ENCODE measurements at regions not wholly inside any gene's neighbourhood (a gene's known extent, or its start where the extent isn't known, plus 50 kb on each side); places are given as distances from the start of the nearest gene placed in this dataset.

- Histone ChIP-seq H3K27ac (no peak overlapping the region), H3K4me3 (no peak overlapping the region), H3K36me3 (no peaks in the 10 kb centered on the region), H3K4me1 (no peaks in the 10 kb centered on the region), H3K27me3 (replicated peaks in 1 of 7) (no peaks in the 10 kb centered on the region), H3K9me3 (peaks cover 0 to 10% (median 0%) of the 10 kb centered on the region in 8 donors)
- 78 to 96% (median 87%) methylated on average over 4 of the region's 4 CpGs for WGBS, 5 donors
- DNase-seq, result no peak
- intact Hi-C loops (cut with DNase I; ENCODE audit: low total_unique reads), result no loop called here
- TF ChIP-seq CTCF (IDR thresholded peaks at IDR 0.05 in 8 of 11, conservative IDR thresholded peaks at IDR 0.05 in 3 of 11) (no peak), POLR2AphosphoS5 (IDR thresholded peaks at IDR 0.05) (no peak), POLR2A (IDR thresholded peaks at IDR 0.05) (no peak)
Measured at GRCh38 chr2:126187668-126188067, 468.3 kb upstream of the GYPC start.

GRCh38 chr2:126189527-126189926, 466.4 kb upstream of the GYPC start:
- DNase-seq, result no peak
- H3K4me3 ChIP-seq, result no peak overlapping the region
- no peaks in the 10 kb centered on the region for H3K36me3 ChIP-seq
- intact Hi-C loops (cut with DNase I; ENCODE audit: low total_unique reads), result no loop called here
- 81 to 90% (median 83%) methylated on average over 4 of the region's 4 CpGs for WGBS, 5 donors
- H3K27me3 ChIP-seq (replicated peaks in 1 of 7), result no peaks in the 10 kb centered on the region
- TF ChIP-seq POLR2AphosphoS5 (IDR thresholded peaks at IDR 0.05) (no peak), CTCF (IDR thresholded peaks at IDR 0.05 in 8 of 11, conservative IDR thresholded peaks at IDR 0.05 in 3 of 11) (no peak), POLR2A (IDR thresholded peaks at IDR 0.05) (no peak)
- no peaks in the 10 kb centered on the region for H3K4me1 ChIP-seq
- H3K27ac ChIP-seq, result no peak overlapping the region
- H3K9me3 ChIP-seq, result peaks cover 0 to 10% (median 0%) of the 10 kb centered on the region in 8 donors

GRCh38 chr2:126200538-126200937, 455.4 kb upstream of the GYPC start:
- intact Hi-C loops (cut with DNase I; ENCODE audit: low total_unique reads), result no loop called here
- Histone ChIP-seq H3K27me3 (replicated peaks in 1 of 7) (no peaks in the 10 kb centered on the region), H3K4me3 (no peak overlapping the region), H3K27ac (no peak overlapping the region), H3K36me3 (no peaks in the 10 kb centered on the region), H3K9me3 (peaks cover 0 to 22% (median 3%) of the 10 kb centered on the region in 8 donors), H3K4me1 (no peaks in the 10 kb centered on the region)
- 50 to 71% (median 58%) methylated on average over 3 of the region's 3 CpGs for WGBS, 5 donors
- DNase-seq, result no peak
- TF ChIP-seq CTCF (IDR thresholded peaks at IDR 0.05 in 8 of 11, conservative IDR thresholded peaks at IDR 0.05 in 3 of 11) (no peak), POLR2AphosphoS5 (IDR thresholded peaks at IDR 0.05) (no peak), POLR2A (IDR thresholded peaks at IDR 0.05) (no peak)

GRCh38 chr2:126208266-126208665, 447.7 kb upstream of the GYPC start:
- no peaks in the 10 kb centered on the region for H3K9me3 ChIP-seq
- no peak for DNase-seq
- H3K27ac ChIP-seq, result no peak overlapping the region
- no peaks in the 10 kb centered on the region for H3K4me1 ChIP-seq
- TF ChIP-seq CTCF (IDR thresholded peaks at IDR 0.05 in 8 of 11, conservative IDR thresholded peaks at IDR 0.05 in 3 of 11) (no peak), POLR2A (IDR thresholded peaks at IDR 0.05) (no peak), POLR2AphosphoS5 (IDR thresholded peaks at IDR 0.05) (no peak)
- intact Hi-C loops (cut with DNase I; ENCODE audit: low total_unique reads), result no loop called here
- WGBS, 5 donors, result 57 to 69% (median 68%) methylated on average over 3 of the region's 3 CpGs
- H3K27me3 ChIP-seq (replicated peaks in 1 of 7), result no peaks in the 10 kb centered on the region
- H3K36me3 ChIP-seq, result no peaks in the 10 kb centered on the region
- no peak overlapping the region for H3K4me3 ChIP-seq

Data from spleen (tissue), 11 donors.